CD4-positive, alpha-beta T cell (primary cell): ENCODE measurements at regions not wholly inside any gene's neighbourhood (a gene's known extent, or its start where the extent isn't known, plus 50 kb on each side); places are given as distances from the start of the nearest gene placed in this dataset.

Experiments used
- ATAC-seq: fragments of 200-7000 bp; cut with Tn5 transposase; one replicate; pipeline ENCODE4 v1.10.0; 2022; ENCODE audit warnings: mild to moderate bottlenecking; ENCODE audit not compliant: poor library complexity
- CTCF ChIA-PET: fragments of 350-600 bp; sonication (Branson Sonifier 250); formaldehyde crosslinking; loops from one replicate; lab custom pipeline; 2021; ENCODE audit warnings: antibody characterized with exemption, inconsistent platforms; lab: Charles Lee
- POLR2A ChIA-PET: fragments of 350-600 bp; sonication (Branson Sonifier 250); formaldehyde crosslinking; loops from one replicate; lab custom pipeline; 2021; ENCODE audit warnings: antibody characterized with exemption, inconsistent platforms; lab: Charles Lee
- DNase-seq, 14 experiments: peaks; one replicate each; pipeline ENCODE4 v3.0.0-alpha.2; 2013 to 2020; ENCODE audit warnings: mixed read lengths in 2 of 14
- H3K27ac ChIP-seq, 2 donors: one replicate each; pipeline versions ENCODE4 v1.5.1 to v1.7.0; 2013; ENCODE audit warnings: low read length in 2 of 2, low read depth in 1 of 2, mild to moderate bottlenecking in 1 of 2
- H3K27me3 ChIP-seq, 2 experiments: 1 replicate in 1 of 2; 2 replicates in 1 of 2; pipeline versions ENCODE4 v1.6.1 to v1.7.0; 2013; ENCODE audit warnings: low read length in 2 of 2, control low read depth in 1 of 2, mild to moderate bottlenecking in 1 of 2, moderate library complexity in 1 of 2; ENCODE audit not compliant: insufficient read depth in 2 of 2, control insufficient read depth in 1 of 2
- H3K36me3 ChIP-seq: one replicate; pipeline ENCODE4 v1.6.1; 2013; ENCODE audit warnings: low read length, control low read depth; ENCODE audit not compliant: insufficient read depth
- H3K4me1 ChIP-seq: one replicate; pipeline ENCODE4 v1.6.1; 2013; ENCODE audit warnings: low read length, control low read depth; ENCODE audit not compliant: insufficient read depth
- H3K4me3 ChIP-seq: one replicate; pipeline ENCODE4 v1.5.1; 2013; ENCODE audit warnings: mild to moderate bottlenecking, low read length, moderate library complexity
- H3K9me3 ChIP-seq, 2 experiments: 1 replicate in 1 of 2; 2 replicates in 1 of 2; pipeline versions ENCODE4 v1.6.1 to v1.7.0; 2013; ENCODE audit warnings: low read length in 2 of 2, mild to moderate bottlenecking in 2 of 2, control low read depth in 1 of 2, moderate library complexity in 1 of 2; ENCODE audit not compliant: control insufficient read depth in 1 of 2, insufficient read depth in 1 of 2
- H3K27ac Mint-ChIP-seq: one replicate; pipeline ENCODE4 v1.8.0; 2020; ENCODE audit warnings: mixed read lengths
- H3K27me3 Mint-ChIP-seq: one replicate; pipeline ENCODE4 v1.8.0; 2021; ENCODE audit warnings: mixed read lengths
- H3K36me3 Mint-ChIP-seq: one replicate; pipeline ENCODE4 v1.8.0; 2021; ENCODE audit warnings: low read depth, mixed read lengths
- H3K4me1 Mint-ChIP-seq: one replicate; pipeline ENCODE4 v1.8.0; 2021; ENCODE audit warnings: low read depth, mixed read lengths
- H3K4me3 Mint-ChIP-seq: one replicate; pipeline ENCODE4 v1.8.0; 2020; ENCODE audit warnings: mild to moderate bottlenecking, mixed read lengths
- H3K9me3 Mint-ChIP-seq: one replicate; pipeline ENCODE4 v1.8.0; 2020; ENCODE audit warnings: mixed read lengths
- intact Hi-C, 2 experiments: fragments of 100-400 bp; cut with DNase I in 1 of 2; cut with micrococcal nuclease in 1 of 2; formaldehyde crosslinking; loops; one replicate each; pipeline versions ENCODE4 v1.15.1 to v1.9.0; 2023 to 2025; cut with DNase I, micrococcal nuclease
- TF ChIP-seq, protein P1 (sequence below): fragments of 200-600 bp; IDR thresholded peaks from one replicate; pipeline ENCODE4 v1.8.0; 2022; ENCODE audit warnings: antibody characterized with exemption, mild to moderate bottlenecking

DNA sequence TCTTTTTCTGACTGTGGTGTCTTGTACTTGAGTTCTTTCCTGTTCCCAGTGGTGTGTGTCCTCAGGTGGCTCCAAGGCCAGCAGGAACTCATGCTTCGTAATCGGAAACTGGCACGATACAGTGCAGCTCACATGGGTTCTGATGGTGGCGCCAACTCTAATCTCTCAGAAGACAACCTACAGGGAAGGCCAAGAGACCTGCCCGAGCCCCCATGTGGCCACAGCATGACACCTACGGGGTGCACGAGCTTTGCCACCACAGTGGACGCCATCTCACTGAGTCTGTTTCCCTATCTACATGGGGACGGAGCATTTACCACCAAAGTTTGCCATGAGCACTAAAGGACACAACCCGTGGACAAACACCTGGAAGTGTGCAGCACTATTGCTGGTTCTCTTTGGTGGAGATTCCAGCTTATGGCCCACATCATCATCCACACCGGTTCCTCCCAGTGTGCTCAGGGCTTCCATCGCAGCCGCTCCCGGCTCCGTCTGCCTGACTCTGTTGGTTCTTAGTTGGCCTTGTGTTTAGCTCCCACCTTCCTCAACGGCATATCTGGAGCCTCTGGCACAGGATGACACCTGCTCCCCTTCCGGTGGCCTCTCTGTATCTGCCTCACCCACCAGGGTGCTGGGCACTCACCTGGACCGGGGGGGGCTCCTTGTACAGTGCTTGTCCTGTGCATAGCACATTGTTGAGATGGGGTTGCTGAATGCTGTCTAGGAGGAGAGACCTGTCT, 586.6 kb upstream of the MKI67 start:
- POLR2A ChIA-PET = no interaction called here

DNA sequence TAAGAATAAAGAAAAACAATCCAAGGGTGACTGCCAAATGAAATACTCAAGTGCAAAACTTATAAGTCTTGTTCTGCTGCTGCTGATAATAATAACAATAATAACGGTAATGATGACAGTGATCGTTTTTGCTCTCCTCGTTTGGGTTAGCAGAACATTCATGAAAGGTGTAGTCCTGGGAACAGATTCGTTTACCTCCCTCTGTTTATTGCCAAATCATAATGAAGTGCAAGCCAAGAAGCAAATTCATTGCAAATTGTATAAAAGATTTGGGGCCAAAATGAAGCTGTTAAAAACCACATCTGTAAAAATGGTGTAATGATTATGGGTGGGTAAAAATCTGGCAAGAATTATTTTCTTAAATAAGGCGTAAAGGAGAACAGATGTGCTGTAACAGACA, 587.2 kb upstream of the MKI67 start:
- intact Hi-C loops = no loop called here
- no peak overlapping the region for H3K4me3 ChIP-seq
- H3K36me3 ChIP-seq = no peaks in the 10 kb centered on the region
- Mint-ChIP-seq H3K27ac (no peak overlapping the region), H3K4me3 (no peak overlapping the region), H3K4me1 (no peaks in the 10 kb centered on the region), H3K36me3 (no peaks in the 10 kb centered on the region), H3K27me3 (peaks cover 33% of the 10 kb centered on the region), H3K9me3 (no peaks in the 10 kb centered on the region)
- no peak for DNase-seq
- ChIA-PET CTCF (no interaction called here), POLR2A (no interaction called here)
- no peak for ATAC-seq
- H3K4me1 ChIP-seq = no peaks in the 10 kb centered on the region
- TF ChIP-seq, protein P1, sequence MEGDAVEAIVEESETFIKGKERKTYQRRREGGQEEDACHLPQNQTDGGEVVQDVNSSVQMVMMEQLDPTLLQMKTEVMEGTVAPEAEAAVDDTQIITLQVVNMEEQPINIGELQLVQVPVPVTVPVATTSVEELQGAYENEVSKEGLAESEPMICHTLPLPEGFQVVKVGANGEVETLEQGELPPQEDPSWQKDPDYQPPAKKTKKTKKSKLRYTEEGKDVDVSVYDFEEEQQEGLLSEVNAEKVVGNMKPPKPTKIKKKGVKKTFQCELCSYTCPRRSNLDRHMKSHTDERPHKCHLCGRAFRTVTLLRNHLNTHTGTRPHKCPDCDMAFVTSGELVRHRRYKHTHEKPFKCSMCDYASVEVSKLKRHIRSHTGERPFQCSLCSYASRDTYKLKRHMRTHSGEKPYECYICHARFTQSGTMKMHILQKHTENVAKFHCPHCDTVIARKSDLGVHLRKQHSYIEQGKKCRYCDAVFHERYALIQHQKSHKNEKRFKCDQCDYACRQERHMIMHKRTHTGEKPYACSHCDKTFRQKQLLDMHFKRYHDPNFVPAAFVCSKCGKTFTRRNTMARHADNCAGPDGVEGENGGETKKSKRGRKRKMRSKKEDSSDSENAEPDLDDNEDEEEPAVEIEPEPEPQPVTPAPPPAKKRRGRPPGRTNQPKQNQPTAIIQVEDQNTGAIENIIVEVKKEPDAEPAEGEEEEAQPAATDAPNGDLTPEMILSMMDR = no peak
- H3K27me3 ChIP-seq = peaks cover 5 to 16% of the 10 kb centered on the region in 2 experiments
- H3K27ac ChIP-seq = no peak overlapping the region
- peaks cover 0 to 42% of the 10 kb centered on the region in 2 experiments for H3K9me3 ChIP-seq

More for the DNA sequence above, 586.6 kb upstream of the MKI67 start:
- Mint-ChIP-seq H3K27me3 (peaks cover 33% of the 10 kb centered on the region), H3K4me1 (no peaks in the 10 kb centered on the region), H3K36me3 (no peaks in the 10 kb centered on the region), H3K9me3 (no peaks in the 10 kb centered on the region), H3K4me3 (no peak overlapping the region), H3K27ac (no peak overlapping the region)
- Histone ChIP-seq H3K9me3 (peaks cover 0 to 40% of the 10 kb centered on the region in 2 experiments), H3K36me3 (no peaks in the 10 kb centered on the region), H3K4me3 (no peak overlapping the region), H3K4me1 (no peaks in the 10 kb centered on the region), H3K27ac (no peak overlapping the region), H3K27me3 (peaks cover 5 to 16% of the 10 kb centered on the region in 2 experiments)
- ATAC-seq (no peak), DNase-seq (no peak)
- TF ChIP-seq, protein P1 = no peak
- intact Hi-C loops = no loop called here
- CTCF ChIA-PET = no interaction called here

DNA sequence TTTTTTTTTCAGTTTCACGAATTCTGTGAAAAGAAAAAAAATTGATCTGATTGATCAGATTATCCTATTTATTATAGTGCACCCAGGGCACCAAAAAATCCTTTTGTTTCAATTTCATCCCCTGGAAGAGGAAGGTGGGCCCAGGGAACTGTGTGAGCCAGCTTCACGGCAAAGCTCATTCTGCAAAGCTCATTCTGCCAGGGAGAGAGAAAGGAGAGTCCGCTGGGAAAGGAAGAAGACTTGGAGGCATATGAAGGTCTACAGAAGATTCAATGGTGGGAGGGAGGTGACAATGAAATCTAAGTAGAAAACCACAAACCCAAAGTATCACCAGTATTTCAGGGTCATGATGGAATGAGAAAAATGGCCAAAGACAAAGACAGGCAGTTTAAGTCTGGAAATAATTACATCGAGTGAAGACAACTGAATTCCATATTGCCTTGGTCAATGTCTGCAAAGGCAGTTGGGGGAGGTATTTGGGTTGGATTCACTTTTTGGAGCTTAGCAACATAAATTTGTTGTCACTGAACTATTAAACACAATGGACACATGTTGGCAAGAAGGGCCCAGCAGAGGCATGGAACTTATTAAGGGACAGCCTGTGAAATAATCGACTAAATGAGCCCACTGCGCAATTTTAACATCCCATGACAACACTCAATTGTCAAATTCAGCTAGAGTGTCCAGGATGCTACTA, 587.8 kb upstream of the MKI67 start:
- ChIA-PET CTCF (no interaction called here), POLR2A (no interaction called here)
- Mint-ChIP-seq H3K27me3 (peaks cover 33% of the 10 kb centered on the region), H3K27ac (no peak overlapping the region), H3K4me1 (no peaks in the 10 kb centered on the region), H3K9me3 (no peaks in the 10 kb centered on the region), H3K4me3 (no peak overlapping the region), H3K36me3 (no peaks in the 10 kb centered on the region)
- ATAC-seq (no peak), DNase-seq (no peak)
- H3K36me3 ChIP-seq = no peaks in the 10 kb centered on the region
- intact Hi-C loops = no loop called here
- H3K27ac ChIP-seq = no peak overlapping the region
- H3K27me3 ChIP-seq = peaks cover 5 to 16% of the 10 kb centered on the region in 2 experiments
- H3K9me3 ChIP-seq = peaks cover 0 to 42% of the 10 kb centered on the region in 2 experiments
- H3K4me1 ChIP-seq = no peaks in the 10 kb centered on the region
- H3K4me3 ChIP-seq = no peak overlapping the region
- TF ChIP-seq, protein P1 = no peak
